Stomach (tissue), 4 donors: ENCODE measurements at regions not wholly inside any gene's neighbourhood (a gene's known extent, or its start where the extent isn't known, plus 50 kb on each side); places are given as distances from the start of the nearest gene placed in this dataset.

Experiments
- EP300 ChIP-seq: sonication (generic); formaldehyde crosslinking; IDR thresholded peaks from one replicate; pipeline ENCODE4 v1.6.1; 2017; ENCODE audit warnings: antibody characterized with exemption
- POLR2A ChIP-seq, 4 donors: fragments of 450-650 bp; IDR thresholded peaks; one replicate each; pipeline ENCODE4 v1.6.1; 2016; ENCODE audit warnings: antibody characterized with exemption in 4 of 4, control low read depth in 2 of 4, mild to moderate bottlenecking in 1 of 4, moderate library complexity in 1 of 4
- TF ChIP-seq, protein P1 (sequence below), 7 experiments: fragments of 450-650 bp in 4 of 7; fragments of 200-600 bp in 3 of 7; sonication (generic) in 3 of 7; IDR thresholded peaks; one replicate each; pipeline ENCODE4 v1.5.1; 2016 to 2019; ENCODE audit warnings: antibody characterized with exemption in 7 of 7, control low read depth in 2 of 7, mild to moderate bottlenecking in 1 of 7

DNA sequence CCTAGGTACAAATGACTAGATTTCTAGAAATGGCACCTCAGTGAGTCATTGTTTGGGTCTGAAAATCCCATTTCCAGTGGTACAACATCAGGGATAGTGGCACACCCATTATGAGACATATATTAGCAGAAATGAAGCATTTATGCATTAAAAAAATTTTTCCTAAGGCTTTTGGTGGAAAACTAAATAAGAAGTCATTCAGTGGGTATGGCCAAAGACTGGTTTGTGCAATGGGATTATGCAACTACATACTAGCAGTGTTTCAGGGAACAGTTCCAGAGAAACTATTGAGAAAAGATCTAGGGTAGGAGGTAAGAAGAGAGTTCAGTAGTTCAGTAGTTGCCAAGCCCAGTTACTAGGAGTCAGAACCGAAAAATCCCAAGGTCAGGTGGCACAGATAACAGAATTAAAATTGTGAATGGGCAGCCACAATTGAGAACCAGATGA lies 106.5 kb upstream of the HAPLN1 start:
- TF ChIP-seq, protein P1, sequence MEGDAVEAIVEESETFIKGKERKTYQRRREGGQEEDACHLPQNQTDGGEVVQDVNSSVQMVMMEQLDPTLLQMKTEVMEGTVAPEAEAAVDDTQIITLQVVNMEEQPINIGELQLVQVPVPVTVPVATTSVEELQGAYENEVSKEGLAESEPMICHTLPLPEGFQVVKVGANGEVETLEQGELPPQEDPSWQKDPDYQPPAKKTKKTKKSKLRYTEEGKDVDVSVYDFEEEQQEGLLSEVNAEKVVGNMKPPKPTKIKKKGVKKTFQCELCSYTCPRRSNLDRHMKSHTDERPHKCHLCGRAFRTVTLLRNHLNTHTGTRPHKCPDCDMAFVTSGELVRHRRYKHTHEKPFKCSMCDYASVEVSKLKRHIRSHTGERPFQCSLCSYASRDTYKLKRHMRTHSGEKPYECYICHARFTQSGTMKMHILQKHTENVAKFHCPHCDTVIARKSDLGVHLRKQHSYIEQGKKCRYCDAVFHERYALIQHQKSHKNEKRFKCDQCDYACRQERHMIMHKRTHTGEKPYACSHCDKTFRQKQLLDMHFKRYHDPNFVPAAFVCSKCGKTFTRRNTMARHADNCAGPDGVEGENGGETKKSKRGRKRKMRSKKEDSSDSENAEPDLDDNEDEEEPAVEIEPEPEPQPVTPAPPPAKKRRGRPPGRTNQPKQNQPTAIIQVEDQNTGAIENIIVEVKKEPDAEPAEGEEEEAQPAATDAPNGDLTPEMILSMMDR (IDR thresholded peaks at IDR 0.05): no peak
- no peak for TF ChIP-seq EP300
- TF ChIP-seq POLR2A (IDR thresholded peaks at IDR 0.05): no peak
